Effector CD4-positive, alpha-beta T cell (primary cell): ENCODE measurements at regions not wholly inside any gene's neighbourhood (a gene's known extent, or its start where the extent isn't known, plus 50 kb on each side); places are given as distances from the start of the nearest gene placed in this dataset.

Experiments
- DNase-seq: peaks from one replicate; pipeline ENCODE4 v3.0.0-alpha.2; 2020

GRCh38 chr5:82839881-82840280 is 237.3 kb downstream of the TMEM167A start:
- DNase-seq, result no peak

GRCh38 chr5:82835488-82835887 is 241.7 kb downstream of the TMEM167A start:
- no peak for DNase-seq

DNA sequence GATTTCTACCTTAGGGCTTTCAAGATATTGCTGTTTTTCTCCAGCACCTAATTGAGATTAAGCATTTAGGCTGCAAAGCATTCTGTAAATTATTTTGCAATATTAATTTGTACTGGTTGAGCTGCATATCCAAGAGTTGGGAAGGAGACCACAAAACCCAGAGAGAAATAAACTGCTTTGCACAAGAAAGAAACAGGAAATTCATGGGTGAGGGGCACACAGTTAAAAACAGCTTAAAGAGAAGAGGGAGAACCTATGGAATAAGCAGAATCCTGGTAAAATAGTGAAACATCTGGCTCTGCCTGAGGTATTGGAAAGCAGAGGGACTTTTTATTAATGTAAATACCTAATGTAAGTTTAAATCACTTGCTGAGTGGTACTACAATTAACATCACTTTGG is 243.0 kb downstream of the TMEM167A start:
- DNase-seq, result no peak

DNA sequence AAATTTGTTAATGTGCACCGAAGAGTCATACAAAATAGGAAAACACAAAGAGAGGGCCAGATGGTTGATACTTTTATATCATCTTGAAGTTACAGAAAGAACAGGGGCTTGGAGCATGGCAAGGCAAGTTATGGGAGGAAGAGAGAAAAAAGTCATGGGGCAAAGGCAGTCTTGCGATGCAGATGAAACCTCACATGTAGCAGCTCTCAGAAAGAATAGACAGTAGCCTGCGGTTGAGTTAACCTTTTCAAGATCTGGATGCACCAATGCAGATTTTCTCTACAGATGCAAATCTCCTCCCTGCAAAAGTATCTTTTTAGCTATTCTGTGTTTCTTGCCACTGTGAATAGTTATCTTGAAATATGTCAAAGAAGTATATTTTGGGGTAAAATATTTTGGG is 243.9 kb downstream of the TMEM167A start:
- no peak for DNase-seq

DNA sequence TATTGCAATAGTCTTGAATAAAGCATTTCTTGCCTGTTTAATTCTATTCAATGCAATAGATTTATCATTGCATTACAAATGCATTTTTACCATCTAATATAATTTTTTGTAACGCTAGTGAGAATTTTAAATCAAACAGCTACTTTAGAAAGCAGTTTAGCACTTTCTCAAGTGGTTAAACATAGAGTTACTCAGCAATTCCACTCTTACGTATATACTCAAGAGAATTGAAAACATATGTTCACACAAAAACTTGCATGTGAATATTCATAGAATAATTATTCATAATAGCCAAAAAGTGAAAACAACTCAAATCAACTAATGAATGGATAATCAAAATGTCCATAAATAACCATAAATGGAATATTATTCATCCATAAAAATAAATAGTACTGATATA is 244.7 kb downstream of the TMEM167A start:
- no peak for DNase-seq

DNA sequence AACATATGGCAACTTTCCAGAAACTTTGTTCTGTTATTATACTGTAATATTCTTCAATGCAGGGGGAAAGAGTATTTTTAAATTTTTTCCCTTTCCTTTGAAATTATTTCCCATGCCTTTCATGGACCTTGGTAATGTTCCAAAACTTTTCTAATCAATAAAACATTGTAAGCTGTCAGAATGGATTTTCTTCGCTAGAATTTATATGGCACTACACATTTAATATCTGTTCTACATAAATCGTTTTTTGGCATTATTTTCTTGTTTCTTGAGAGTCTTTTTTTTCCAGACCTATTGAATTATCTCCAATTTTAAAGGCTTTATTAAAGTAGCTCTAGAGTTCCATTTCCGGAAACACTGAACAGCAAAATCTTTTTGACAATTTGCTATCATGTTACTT is 249.0 kb downstream of the TMEM167A start:
- DNase-seq, result no peak

- no peak for DNase-seq
These were observed 249.5 kb downstream of the TMEM167A start for GRCh38 chr5:82827651-82828050.

DNA sequence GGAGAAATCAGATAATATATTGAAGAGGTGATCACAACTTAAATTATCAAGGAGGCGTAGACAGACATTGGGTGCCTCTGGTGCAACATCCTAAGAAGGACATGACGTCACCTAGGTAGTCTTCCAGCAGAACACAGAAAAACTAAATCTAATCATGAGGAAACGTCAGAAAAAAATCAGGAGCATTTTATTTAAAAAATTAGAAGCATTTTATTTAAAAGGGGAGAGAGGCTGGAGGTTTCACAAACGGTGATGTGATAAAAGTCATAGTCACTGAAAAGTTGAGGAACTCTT is 254.6 kb downstream of the TMEM167A start:
- DNase-seq, result no peak

DNA sequence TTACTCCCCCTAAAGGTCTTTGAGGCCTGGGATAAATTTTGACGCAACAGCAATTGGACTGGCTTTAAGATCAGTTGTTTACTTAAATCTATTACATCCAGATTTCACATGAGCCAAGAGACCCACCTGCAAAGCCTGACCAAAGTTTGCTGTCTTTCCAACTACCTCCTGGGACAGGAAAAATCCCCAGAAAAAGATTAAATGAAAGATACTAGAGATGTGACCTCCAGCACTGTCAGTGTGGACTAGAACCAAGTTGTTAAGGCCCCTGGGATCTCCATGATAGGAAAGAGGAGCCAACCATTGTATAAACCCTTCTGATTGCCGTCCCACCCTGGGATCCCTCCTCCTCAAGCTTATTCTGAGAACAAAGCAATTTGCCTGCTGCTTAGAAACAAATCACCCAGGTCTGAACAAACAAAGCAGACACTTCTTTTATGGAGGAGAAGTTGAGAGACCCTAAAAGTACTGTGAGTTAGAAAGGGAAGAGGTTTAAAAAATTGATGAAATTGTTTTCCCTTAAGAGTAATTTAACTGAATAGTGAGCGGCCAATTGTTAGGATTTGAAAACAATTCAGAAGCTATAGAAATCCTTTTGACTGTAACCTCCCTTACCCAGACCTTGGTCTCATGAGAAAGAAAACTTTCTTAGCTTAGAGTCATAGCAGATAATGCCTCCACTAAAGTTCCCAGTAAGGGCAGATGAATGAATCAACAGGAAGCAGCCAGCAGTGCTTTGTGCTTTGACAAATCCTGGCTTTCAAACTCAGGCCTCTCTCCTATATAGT is 255.2 kb downstream of the TMEM167A start:
- DNase-seq, result no peak

- DNase-seq, result no peak
These were observed 256.0 kb downstream of the TMEM167A start for GRCh38 chr5:82820961-82821845.

DNA sequence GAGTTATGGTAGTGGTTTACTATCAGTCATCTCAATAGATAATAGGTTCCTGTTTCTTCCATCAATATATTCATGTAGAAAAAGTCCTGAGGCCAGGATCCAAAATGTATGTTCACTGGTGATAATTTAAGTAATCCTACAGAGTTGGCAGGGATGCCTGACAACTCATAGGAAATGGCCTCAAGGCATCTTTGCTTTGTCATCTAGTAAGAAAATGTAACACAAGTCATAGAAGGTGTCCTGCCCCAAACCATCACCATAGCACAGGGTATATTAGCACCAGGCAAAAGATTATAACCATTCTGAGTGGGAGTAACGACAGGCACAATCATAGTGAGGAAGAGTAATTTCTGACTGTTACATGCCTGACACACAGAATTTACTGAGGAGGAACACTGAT is 257.0 kb downstream of the TMEM167A start:
- no peak for DNase-seq

GRCh38 chr5:82817897-82818676 is 259.1 kb downstream of the TMEM167A start:
- DNase-seq, result no peak

DNA sequence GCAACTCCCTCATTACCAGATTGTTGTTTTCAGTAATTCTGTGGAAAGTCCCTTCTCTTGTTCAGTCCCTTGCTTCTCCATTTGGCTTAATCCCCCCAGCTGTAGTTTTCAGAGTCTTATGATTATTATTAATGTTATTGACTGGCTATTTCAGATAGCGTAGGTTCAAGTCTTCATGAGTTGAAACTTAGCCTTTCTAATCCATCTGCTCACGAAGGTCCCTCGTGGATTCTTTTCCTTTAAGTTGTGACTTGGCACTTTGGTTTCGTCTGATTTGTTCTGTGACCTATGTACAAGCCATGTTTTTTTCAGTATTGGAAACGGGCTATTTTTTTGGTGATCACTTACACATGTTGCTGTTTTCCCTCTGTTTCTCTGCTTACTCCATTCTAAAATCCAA is 260.3 kb downstream of the TMEM167A start:
- no peak for DNase-seq

- no peak for DNase-seq
These were observed 261.3 kb downstream of the TMEM167A start for GRCh38 chr5:82815871-82816270.

- DNase-seq, result no peak
These were observed 263.3 kb downstream of the TMEM167A start for GRCh38 chr5:82813861-82814260.

GRCh38 chr5:82812575-82812974 is 264.6 kb downstream of the TMEM167A start:
- DNase-seq, result no peak

DNA sequence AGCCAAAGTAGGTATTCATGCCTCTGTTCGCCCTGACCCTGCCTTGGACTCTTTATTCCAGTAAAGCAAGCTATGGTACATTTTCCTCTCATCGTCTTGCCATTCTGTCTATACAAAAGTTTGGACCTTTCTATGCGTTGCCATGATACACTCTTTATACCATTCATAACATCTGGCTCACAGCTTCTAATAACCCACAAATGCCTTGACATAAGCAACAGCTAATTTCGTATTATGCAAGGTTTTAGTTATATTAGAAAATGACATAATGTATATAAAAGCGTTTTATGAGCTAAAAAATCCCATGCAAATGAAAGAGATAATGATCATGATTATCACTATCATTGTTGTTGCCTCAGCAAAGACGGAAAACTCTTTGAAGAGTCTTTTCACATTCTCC is 265.7 kb downstream of the TMEM167A start:
- no peak for DNase-seq

DNA sequence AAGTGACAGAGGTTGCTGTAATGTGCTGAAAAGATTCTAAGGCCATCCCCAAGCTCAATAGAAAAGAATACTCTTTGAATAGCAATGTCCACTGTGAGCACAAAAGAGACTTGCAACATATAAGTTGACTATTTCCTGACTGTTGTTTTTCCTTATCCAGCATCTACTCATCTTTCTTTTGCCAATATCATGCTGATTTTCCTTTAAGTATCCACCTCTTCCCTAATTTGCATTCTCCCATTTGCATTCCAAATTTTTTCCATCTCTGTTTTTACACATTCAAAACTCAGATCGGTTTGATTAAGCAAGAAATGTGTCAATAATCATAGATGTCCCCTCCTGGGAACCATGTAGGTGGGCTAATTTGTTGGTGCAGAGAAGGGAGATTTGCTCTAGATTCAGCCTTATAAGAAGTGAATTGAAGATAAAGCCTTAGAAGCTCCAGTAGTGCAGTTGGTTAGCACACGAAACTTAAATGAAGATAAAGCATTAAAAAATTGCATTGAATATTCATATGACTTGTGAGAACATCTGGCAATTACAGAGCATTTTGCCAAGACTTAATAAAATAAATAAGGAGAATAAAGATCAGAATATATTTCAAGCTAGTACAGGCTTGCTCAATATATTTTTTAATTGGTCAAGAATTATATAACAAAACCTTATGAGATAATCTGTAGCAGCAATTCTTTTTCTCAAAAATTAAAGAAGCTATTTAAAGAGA is 267.6 kb downstream of the TMEM167A start:
- DNase-seq, result no peak

DNA sequence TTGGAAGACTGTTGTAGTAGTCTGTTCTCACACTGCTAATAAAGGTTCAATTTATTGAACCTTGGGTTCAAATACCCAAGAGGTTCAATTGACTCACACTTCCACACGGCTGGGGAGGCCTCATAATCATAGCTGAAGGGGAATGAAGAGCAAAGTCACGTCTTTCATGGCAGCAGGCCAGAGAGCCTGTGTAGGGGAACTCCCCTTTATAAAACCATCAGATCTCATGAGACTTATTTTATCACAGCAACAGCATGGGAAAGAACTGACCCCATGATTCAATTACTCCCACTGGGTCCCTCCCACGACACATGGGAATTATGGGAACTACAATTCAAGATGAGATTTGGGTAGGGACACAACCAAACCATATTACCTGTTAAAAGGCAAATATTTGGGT is 268.2 kb downstream of the TMEM167A start:
- DNase-seq, result no peak

DNA sequence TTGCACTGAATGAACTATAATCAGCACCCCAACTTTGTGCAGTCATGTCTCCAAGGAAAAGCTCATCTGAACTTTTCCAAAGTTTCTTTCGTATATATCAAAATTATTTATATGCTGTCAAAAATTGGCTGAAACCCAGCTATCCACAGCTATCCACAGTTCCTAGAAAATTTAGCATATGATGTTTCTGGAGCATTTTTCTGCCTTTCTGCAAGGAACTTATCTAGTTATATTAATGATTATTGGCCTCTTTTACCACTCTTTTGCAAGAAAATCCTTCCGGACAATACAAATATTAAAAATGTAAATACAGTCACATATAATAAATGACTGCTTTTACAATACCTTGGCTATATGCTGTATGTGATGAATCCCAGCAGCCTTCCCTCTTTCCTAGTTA is 270.2 kb downstream of the TMEM167A start:
- no peak for DNase-seq

DNA sequence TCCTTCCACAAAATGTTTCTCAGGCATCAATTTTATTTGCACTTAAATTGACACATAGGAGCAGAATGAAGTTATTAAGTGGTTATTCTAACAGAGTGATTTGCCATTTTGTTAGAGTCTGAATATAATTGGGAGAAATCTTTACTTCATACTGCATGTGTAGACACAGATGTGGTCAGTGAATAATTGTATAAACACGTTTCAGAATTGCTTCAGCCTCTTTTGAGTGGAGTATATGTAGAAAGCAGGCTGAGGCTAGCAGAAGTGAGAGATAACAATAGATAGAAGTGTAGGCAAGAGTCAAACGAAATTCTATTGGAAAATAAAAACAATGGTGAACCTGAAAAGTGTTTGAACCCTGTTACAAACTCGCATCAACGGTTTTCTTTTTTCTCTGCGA is 270.7 kb downstream of the TMEM167A start:
- DNase-seq, result no peak

DNA sequence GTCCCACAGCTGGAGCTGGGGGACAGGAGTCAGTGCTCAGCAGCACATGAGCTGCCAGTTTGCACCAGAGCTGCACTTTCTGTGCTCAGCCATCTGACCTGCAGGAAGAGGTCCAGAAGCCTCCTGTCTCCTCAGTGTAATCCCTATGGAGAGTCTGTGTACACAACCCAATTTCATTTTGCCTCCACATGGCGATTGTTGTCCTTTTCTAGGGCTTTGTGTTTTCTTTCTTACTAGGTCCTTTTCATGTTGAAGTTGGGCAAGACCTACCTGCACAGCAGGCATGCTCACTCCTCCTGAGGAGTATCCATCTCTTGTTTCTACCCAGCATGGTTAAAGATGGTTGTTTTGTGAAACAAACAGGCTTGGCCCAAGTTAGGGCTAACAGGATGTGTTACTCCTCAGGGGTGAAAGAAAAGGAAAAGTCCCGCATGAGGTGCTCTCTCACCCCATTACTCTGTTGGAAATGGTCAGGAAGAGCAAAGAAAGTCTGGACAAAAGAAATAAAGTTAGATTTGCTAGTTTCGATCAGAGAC is 273.0 kb downstream of the TMEM167A start:
- no peak for DNase-seq

- DNase-seq, result no peak
These were observed 274.2 kb downstream of the TMEM167A start for GRCh38 chr5:82802954-82803353.
